ENCODE measurements at regions not wholly inside any gene's neighbourhood (a gene's known extent, or its start where the extent isn't known, plus 50 kb on each side); places are given as distances from the start of the nearest gene placed in this dataset.

GRCh38 chr15:39243396-39243795 lies 337.5 kb upstream of the THBS1 start:
- TF ChIP-seq POLR2AphosphoS5 (IDR thresholded peaks at IDR 0.05) = no peak
- no peak for TF ChIP-seq CTCF (IDR thresholded peaks at IDR 0.05 in 8 of 11, conservative IDR thresholded peaks at IDR 0.05 in 3 of 11)
- TF ChIP-seq POLR2A (IDR thresholded peaks at IDR 0.05) = no peak
- no peaks in the 10 kb centered on the region for H3K9me3 ChIP-seq
- DNase-seq = no peak
- H3K4me1 ChIP-seq = no peaks in the 10 kb centered on the region
- intact Hi-C loops (cut with DNase I; ENCODE audit: low total_unique reads) = no loop called here
- H3K36me3 ChIP-seq = no peaks in the 10 kb centered on the region
- H3K4me3 ChIP-seq = no peak overlapping the region
- no peak overlapping the region for H3K27ac ChIP-seq
- no peaks in the 10 kb centered on the region for H3K27me3 ChIP-seq (replicated peaks in 1 of 7)
- WGBS, 5 donors = 75 to 92% (median 84%) methylated on average over 1 of the region's 1 CpG

GRCh38 chr15:39244776-39245175 lies 336.1 kb upstream of the THBS1 start:
- no peak for TF ChIP-seq POLR2A (IDR thresholded peaks at IDR 0.05)
- no peak overlapping the region for H3K4me3 ChIP-seq
- no peaks in the 10 kb centered on the region for H3K27me3 ChIP-seq (replicated peaks in 1 of 7)
- WGBS, 5 donors = 61 to 85% (median 70%) methylated on average over 1 of the region's 1 CpG
- H3K27ac ChIP-seq = no peak overlapping the region
- H3K36me3 ChIP-seq = no peaks in the 10 kb centered on the region
- no peaks in the 10 kb centered on the region for H3K9me3 ChIP-seq
- no peak for DNase-seq
- H3K4me1 ChIP-seq = no peaks in the 10 kb centered on the region
- intact Hi-C loops (cut with DNase I; ENCODE audit: low total_unique reads) = no loop called here

- WGBS, 5 donors = 75 to 85% (median 80%) methylated on average over 1 of the region's 1 CpG
- H3K4me3 ChIP-seq = no peak overlapping the region
- H3K36me3 ChIP-seq = no peaks in the 10 kb centered on the region
Measured at GRCh38 chr15:39246523-39246922, 334.4 kb upstream of the THBS1 start.

GRCh38 chr15:39247574-39247973 lies 333.3 kb upstream of the THBS1 start:
- Histone ChIP-seq H3K4me3 (no peak overlapping the region), H3K27ac (no peak overlapping the region), H3K4me1 (no peaks in the 10 kb centered on the region), H3K27me3 (replicated peaks in 1 of 7) (no peaks in the 10 kb centered on the region), H3K9me3 (no peaks in the 10 kb centered on the region), H3K36me3 (no peaks in the 10 kb centered on the region)
- TF ChIP-seq POLR2A (IDR thresholded peaks at IDR 0.05) (no peak), POLR2AphosphoS5 (IDR thresholded peaks at IDR 0.05) (no peak), CTCF (IDR thresholded peaks at IDR 0.05 in 8 of 11, conservative IDR thresholded peaks at IDR 0.05 in 3 of 11) (no peak)
- WGBS, 5 donors = 92 to 97% (median 93%) methylated on average over 1 of the region's 1 CpG
- DNase-seq = no peak
- intact Hi-C loops (cut with DNase I; ENCODE audit: low total_unique reads) = no loop called here

More at GRCh38 chr15:39246523-39246922, 334.4 kb upstream of the THBS1 start:
- Histone ChIP-seq H3K27ac (no peak overlapping the region), H3K9me3 (no peaks in the 10 kb centered on the region), H3K27me3 (replicated peaks in 1 of 7) (no peaks in the 10 kb centered on the region), H3K4me1 (no peaks in the 10 kb centered on the region)
- no peak for DNase-seq
- TF ChIP-seq POLR2AphosphoS5 (IDR thresholded peaks at IDR 0.05) (no peak), POLR2A (IDR thresholded peaks at IDR 0.05) (no peak), CTCF (IDR thresholded peaks at IDR 0.05 in 8 of 11, conservative IDR thresholded peaks at IDR 0.05 in 3 of 11) (no peak)
- intact Hi-C loops (cut with DNase I; ENCODE audit: low total_unique reads) = no loop called here

GRCh38 chr15:39248204-39248603 lies 332.7 kb upstream of the THBS1 start:
- DNase-seq = no peak
- H3K9me3 ChIP-seq = no peaks in the 10 kb centered on the region
- H3K36me3 ChIP-seq = no peaks in the 10 kb centered on the region
- no peaks in the 10 kb centered on the region for H3K4me1 ChIP-seq
- no peaks in the 10 kb centered on the region for H3K27me3 ChIP-seq (replicated peaks in 1 of 7)
- TF ChIP-seq POLR2A (IDR thresholded peaks at IDR 0.05) (no peak), POLR2AphosphoS5 (IDR thresholded peaks at IDR 0.05) (no peak), CTCF (IDR thresholded peaks at IDR 0.05 in 8 of 11, conservative IDR thresholded peaks at IDR 0.05 in 3 of 11) (no peak)
- H3K4me3 ChIP-seq = no peak overlapping the region
- 56 to 86% (median 76%) methylated on average over 4 of the region's 4 CpGs for WGBS, 5 donors
- intact Hi-C loops (cut with DNase I; ENCODE audit: low total_unique reads) = no loop called here
- H3K27ac ChIP-seq = no peak overlapping the region

Measured in spleen (tissue), 11 donors.